Fibroblast of lung (primary cell): ENCODE measurements at regions not wholly inside any gene's neighbourhood (a gene's known extent, or its start where the extent isn't known, plus 50 kb on each side); places are given as distances from the start of the nearest gene placed in this dataset.
"Not testable (repeated sequence)": the region's sequence is repeated elsewhere in the genome, so short reads cannot be mapped to it uniquely, and the experiment has no call there.

Experiments used
- CTCF ChIP-seq, 2 donors: IDR thresholded peaks in 1 of 2; conservative IDR thresholded peaks in 1 of 2; 1 replicate in 1 of 2; 2 replicates in 1 of 2; pipeline ENCODE4 v1.5.1; 2011 to 2012; ENCODE audit warnings: low read length in 2 of 2, control low read depth in 1 of 2, inconsistent platforms in 1 of 2, low read depth in 1 of 2, mild to moderate bottlenecking in 1 of 2
- EZH2 ChIP-seq: IDR thresholded peaks from 2 replicates; pipeline ENCODE4 v1.5.1; 2012; ENCODE audit warnings: low read length, control low read depth, mild to moderate bottlenecking; ENCODE audit errors: missing control alignments

DNA sequence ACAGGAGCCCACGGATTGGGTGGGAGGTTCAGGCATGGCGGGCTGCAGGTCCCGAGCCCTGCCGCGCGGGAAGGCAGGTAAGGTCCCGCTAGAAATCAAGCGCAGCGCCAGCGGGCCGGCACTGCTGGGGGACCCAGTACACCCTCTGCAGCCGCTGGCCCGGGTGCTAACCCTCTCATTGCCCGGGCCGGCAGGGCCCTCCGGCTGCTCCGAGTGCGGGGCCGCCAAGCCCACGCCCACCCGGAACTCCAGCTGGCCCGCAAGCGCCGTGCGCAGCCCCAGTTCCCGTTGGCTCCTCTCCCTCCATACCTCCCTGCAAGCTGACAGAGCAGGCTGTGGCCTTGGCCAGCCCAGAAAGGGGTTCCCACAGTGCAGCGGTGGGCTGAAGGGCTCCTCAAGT is 156.8 kb upstream of the GIMD1 start:
- not testable (repeated sequence) for TF ChIP-seq CTCF (conservative IDR thresholded peaks at IDR 0.05 in 1 of 2, IDR thresholded peaks at IDR 0.05 in 1 of 2; ENCODE audit: low read depth in 1 of 2, low read length in 2 of 2); EZH2
